HL-60 (cell line): ENCODE measurements at regions not wholly inside any gene's neighbourhood (a gene's known extent, or its start where the extent isn't known, plus 50 kb on each side); places are given as distances from the start of the nearest gene placed in this dataset.

Experiments
- CTCF ChIP-seq: IDR thresholded peaks from one replicate; pipeline ENCODE4 v1.5.1; 2011; ENCODE audit warnings: low read length, control low read depth, inconsistent platforms; ENCODE audit not compliant: insufficient read depth
- POLR2AphosphoS5 ChIP-seq: IDR thresholded peaks from 2 replicates; pipeline ENCODE4 v1.6.1; 2012; ENCODE audit warnings: low read depth

- TF ChIP-seq POLR2AphosphoS5 (no peak), CTCF (no peak)
Measured at GRCh38 chr5:67620424-67621397, 424.1 kb upstream of the CD180 start.
